ENCODE measurements at regions not wholly inside any gene's neighbourhood (a gene's known extent, or its start where the extent isn't known, plus 50 kb on each side); places are given as distances from the start of the nearest gene placed in this dataset.

DNA sequence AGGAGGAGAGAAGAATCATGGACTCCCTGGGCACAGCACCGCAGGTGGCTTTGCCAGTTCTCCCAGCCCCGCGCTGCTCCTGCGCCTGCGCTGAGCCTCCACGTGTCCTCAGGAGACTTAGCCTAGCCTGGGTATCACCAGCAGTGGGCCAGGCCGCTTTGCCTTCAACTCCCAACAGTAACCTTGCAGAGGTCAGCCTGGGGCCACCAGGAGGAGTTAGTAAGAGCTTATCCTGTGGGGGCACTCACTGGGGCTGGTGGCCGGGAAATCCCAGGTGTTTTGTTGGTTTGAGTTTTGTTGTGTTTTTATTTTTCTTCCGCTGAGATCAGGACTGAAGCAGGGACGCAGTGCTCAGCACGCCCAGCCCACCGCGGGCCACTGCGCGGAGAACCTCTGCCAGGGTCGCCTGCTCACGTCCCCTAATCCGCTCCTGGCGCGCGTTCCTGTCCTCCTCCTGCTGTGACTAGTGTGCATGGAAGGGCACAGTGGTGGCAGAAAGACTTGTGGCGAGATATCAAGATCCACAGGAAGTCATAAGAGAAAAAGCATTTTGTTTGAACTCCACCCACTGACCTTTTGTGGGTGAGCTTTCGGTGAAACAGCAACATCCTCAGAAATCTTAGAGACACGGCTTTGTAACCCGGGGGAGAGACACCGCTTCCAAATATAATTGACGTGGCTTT, 207.4 kb upstream of the RFC3 start:
- DNase-seq (ENCODE audit: extremely low read depth, low read depth): no peak
- TF ChIP-seq, protein P1, sequence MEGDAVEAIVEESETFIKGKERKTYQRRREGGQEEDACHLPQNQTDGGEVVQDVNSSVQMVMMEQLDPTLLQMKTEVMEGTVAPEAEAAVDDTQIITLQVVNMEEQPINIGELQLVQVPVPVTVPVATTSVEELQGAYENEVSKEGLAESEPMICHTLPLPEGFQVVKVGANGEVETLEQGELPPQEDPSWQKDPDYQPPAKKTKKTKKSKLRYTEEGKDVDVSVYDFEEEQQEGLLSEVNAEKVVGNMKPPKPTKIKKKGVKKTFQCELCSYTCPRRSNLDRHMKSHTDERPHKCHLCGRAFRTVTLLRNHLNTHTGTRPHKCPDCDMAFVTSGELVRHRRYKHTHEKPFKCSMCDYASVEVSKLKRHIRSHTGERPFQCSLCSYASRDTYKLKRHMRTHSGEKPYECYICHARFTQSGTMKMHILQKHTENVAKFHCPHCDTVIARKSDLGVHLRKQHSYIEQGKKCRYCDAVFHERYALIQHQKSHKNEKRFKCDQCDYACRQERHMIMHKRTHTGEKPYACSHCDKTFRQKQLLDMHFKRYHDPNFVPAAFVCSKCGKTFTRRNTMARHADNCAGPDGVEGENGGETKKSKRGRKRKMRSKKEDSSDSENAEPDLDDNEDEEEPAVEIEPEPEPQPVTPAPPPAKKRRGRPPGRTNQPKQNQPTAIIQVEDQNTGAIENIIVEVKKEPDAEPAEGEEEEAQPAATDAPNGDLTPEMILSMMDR (IDR thresholded peaks at IDR 0.05; ENCODE audit: low read depth, low read length): no peak; the same call in 1 of the 2 replicates

DNA sequence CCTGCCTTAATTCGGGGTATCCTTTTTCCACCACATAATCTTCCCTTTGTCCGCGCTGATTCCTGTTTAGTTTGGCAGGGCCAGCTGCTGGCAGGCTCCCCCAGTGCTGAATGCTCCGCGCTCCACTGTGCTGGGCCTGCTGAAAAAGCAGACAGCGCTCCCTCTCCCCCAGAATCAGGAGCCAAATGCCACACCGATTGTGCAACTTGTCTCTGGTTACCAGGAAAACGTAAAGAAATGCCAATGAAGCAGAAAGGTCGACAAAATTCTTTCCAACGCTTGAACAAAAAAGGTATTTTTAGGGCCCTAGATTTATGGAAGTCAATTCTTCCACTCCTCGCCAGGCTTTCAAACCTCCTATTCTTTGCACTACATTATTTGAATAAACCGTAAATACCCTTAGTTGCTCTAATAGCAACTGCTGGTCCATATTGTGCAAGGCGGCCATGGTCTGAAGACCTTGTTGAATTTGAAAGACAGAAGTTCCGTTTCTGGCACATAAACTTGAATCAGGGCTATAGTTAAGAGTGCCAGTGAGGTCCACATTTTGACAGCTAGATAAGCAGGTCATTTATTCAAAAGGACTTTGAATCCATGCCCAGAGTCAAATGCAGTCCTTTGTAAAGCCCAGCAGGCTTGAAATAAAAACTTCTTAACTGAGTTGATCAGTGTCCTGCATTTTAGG, 206.7 kb upstream of the RFC3 start:
- DNase-seq (ENCODE audit: extremely low read depth, low read depth): peak; percentile 35
- TF ChIP-seq, protein P1 (IDR thresholded peaks at IDR 0.05; ENCODE audit: low read depth, low read length): no peak; the same call in 1 of the 2 replicates

DNA sequence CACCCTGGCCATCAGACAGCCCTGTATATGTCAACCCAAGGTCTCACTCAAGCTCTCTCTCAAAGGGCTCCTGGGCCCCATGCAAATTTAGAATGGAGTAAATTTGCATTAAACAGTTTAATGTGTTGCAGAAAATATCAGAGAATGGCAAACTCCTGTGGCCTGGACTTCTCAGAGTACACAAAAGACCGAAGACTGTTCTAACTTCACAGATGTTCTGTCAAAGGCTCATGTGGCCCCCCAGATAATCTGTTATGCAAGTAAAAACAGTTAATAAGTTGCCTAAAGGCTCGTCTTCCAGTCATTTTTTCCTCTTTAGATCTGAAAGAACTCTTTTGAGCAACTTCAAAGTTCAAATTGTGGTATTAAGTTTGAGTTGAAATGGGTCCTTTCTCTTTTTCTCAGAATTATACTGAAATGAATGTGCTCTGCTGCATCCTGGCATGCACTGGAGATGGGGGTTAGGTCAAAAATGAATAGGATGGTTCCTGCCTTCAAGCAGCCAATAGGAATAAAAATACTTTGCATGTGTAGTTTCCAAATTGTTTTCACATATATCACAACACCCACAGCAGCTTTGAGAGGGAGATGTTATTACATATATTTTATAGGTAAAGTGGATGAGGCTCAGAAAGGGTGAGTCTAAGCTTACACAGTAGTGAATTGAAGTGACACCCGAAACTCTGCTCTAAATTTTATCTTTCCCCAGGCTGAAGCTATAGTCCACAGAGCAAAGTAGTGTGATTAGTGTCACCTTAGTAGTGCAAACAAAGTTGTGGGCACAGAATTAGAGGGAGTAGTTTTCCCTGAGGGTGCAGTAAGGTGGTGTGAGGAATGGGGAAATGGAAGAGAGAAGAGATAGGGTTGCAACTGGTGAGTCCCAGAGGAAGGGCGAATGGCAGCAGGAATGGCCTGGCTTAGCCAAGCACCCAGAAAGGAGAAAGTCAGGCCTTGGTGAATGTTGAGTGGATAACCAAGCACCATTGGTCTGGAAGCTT, 205.0 kb upstream of the RFC3 start:
- no peak for DNase-seq (ENCODE audit: extremely low read depth, low read depth)
- TF ChIP-seq, protein P1 (IDR thresholded peaks at IDR 0.05; ENCODE audit: low read depth, low read length): no peak

DNA sequence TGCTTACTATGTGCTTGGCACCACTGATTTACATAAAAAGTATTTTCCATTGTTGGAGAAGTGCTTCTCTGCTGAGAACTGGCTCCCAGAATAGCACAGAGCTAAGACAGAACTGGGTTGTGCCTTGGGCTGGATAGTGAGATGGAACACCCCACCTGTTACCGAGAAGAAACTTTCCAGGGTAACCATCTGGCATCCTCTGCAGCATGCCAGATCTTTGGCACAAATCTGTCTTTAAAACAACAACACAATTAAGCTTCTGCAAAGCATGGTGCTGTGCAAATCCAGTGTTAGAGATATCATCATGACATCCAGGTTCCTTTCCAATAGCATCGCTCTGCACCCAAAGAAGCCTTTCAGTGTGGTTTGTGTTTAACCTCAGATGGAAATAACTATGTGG, 202.5 kb upstream of the RFC3 start:
- TF ChIP-seq, protein P1 (IDR thresholded peaks at IDR 0.05; ENCODE audit: low read depth, low read length): no peak
- no peak for DNase-seq (ENCODE audit: extremely low read depth, low read depth)

DNA sequence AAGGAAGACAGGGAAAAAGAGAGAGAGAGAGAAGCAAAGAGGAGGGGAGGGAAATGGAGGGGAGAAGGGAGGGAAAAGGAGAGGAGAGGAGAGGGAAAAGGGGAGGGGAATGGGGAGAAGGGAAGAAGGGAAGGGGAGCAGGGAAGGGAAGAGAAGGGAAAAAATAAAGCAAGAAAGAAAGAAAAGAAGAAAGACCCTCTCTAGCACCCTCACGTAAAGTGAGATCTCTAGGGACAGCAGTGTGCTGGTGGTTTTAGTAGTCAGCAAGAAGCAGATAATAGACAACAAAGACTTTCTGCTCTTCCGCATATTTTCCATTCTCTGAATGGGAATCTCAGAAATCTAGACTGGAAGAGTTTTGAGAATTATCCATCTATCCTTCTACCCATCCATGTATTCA, 201.8 kb upstream of the RFC3 start:
- TF ChIP-seq, protein P1 (IDR thresholded peaks at IDR 0.05; ENCODE audit: low read depth, low read length): no peak
- DNase-seq (ENCODE audit: extremely low read depth, low read depth): no peak

DNA sequence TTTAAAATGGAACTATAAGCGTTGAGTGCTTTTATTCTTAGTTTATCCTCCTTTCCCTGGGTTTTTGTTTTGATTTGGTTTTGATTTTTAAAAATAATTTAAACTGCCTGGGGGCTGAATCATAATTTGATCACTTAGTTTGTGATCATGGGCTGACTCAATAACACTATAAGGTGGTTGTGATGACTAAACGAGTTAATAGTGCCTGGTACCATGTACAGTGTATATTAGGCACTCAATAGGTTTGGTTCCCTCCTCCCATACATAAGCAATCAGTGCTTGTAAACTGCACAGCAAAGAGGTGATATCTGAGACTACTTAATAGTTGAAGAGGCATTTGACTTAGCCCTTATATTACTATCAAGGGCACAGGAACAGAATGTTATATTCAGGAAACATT, 200.9 kb upstream of the RFC3 start:
- TF ChIP-seq, protein P1 (IDR thresholded peaks at IDR 0.05; ENCODE audit: low read depth, low read length): no peak
- no peak for DNase-seq (ENCODE audit: extremely low read depth, low read depth)
